ENCODE measurements at regions not wholly inside any gene's neighbourhood (a gene's known extent, or its start where the extent isn't known, plus 50 kb on each side); places are given as distances from the start of the nearest gene placed in this dataset.

DNA sequence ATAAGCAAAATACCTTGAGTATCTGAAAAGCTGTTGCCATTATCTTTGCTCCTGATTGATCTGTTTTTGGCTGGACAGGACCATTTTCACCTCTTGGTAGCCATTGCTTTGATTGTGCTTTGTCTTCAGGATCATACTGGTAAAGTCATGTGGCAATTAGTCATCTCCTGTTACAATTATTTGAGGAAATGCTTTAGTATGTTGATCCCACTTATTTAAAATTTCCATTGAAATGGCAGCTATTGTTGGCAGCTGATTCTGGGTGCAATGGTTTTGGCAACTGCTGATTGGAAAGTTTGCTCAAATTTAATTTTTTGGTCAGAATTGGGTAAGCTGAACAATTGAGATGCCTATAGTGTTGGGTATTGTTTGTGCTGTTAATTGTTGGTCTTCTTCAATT is 238.3 kb upstream of the TLL1 start:
- Histone ChIP-seq H3K4me1 (ENCODE audit: low read depth) (no peaks in the 10 kb centered on the region), H3K4me3 (no peak overlapping the region), H3K9me3 (ENCODE audit: low read depth) (no peaks in the 10 kb centered on the region), H3K36me3 (no peaks in the 10 kb centered on the region), H3K27ac (no peak overlapping the region), H3K27me3 (no peaks in the 10 kb centered on the region)
- TF ChIP-seq, protein P1, sequence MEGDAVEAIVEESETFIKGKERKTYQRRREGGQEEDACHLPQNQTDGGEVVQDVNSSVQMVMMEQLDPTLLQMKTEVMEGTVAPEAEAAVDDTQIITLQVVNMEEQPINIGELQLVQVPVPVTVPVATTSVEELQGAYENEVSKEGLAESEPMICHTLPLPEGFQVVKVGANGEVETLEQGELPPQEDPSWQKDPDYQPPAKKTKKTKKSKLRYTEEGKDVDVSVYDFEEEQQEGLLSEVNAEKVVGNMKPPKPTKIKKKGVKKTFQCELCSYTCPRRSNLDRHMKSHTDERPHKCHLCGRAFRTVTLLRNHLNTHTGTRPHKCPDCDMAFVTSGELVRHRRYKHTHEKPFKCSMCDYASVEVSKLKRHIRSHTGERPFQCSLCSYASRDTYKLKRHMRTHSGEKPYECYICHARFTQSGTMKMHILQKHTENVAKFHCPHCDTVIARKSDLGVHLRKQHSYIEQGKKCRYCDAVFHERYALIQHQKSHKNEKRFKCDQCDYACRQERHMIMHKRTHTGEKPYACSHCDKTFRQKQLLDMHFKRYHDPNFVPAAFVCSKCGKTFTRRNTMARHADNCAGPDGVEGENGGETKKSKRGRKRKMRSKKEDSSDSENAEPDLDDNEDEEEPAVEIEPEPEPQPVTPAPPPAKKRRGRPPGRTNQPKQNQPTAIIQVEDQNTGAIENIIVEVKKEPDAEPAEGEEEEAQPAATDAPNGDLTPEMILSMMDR (IDR thresholded peaks at IDR 0.05; ENCODE audit: low read depth, low read length): no peak
- no peak for DNase-seq (ENCODE audit: low read depth in 1 of 2, low spot score in 1 of 2)

DNA sequence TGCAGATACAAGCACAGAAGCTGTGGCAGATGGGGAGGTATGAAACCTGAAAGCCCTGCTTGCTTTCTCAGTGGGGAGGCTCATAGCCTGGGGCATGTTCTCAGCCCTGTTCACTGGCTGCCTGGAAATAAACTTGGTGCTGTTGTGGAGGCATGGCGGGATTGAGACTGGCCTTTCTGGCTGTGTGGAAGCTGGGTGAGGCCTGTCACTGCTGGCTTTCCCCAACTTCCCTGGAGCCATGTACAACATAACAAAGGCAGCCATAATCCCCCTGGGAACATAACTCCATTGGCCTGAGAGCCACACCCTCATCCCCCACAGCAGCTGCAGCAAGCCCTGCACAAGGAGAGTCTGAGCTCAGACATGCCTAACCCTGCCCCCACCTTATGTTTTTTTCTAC is 237.7 kb upstream of the TLL1 start:
- H3K4me1 ChIP-seq (ENCODE audit: low read depth): no peaks in the 10 kb centered on the region
- no peaks in the 10 kb centered on the region for H3K36me3 ChIP-seq
- no peaks in the 10 kb centered on the region for H3K9me3 ChIP-seq (ENCODE audit: low read depth)
- no peak overlapping the region for H3K4me3 ChIP-seq
- H3K27me3 ChIP-seq: no peaks in the 10 kb centered on the region
- TF ChIP-seq, protein P1 (IDR thresholded peaks at IDR 0.05; ENCODE audit: low read depth, low read length): no peak
- no peak for DNase-seq (ENCODE audit: low read depth in 1 of 2, low spot score in 1 of 2)
- no peak overlapping the region for H3K27ac ChIP-seq

- no peaks in the 10 kb centered on the region for H3K4me1 ChIP-seq (ENCODE audit: low read depth)
- no peaks in the 10 kb centered on the region for H3K36me3 ChIP-seq
- DNase-seq (ENCODE audit: low read depth in 1 of 2, low spot score in 1 of 2): no peak
- no peak overlapping the region for H3K27ac ChIP-seq
- no peaks in the 10 kb centered on the region for H3K9me3 ChIP-seq (ENCODE audit: low read depth)
- H3K4me3 ChIP-seq: no peak overlapping the region
- TF ChIP-seq, protein P1 (IDR thresholded peaks at IDR 0.05; ENCODE audit: low read depth, low read length): no peak
- H3K27me3 ChIP-seq: no peaks in the 10 kb centered on the region
Observed at GRCh38 chr4:165635951-165636350, 237.1 kb upstream of the TLL1 start.

DNA sequence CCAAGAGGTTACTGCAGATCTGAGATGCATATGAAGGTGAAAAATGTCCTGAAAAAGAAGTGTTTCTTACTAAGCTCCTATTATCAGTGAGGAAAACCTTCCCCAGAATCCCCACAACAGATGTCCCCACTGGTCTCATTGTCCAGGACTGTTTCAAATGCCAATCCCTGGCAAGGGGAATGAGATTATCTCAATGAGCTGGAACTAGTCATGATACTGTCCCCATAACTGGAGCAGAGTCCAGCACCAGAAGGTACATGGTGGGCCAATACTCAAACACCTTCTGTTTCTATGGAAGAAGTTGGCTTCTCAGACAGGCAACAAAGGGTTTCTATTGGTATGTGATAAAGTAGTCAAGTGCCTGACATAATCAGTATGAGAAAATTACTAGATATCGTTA is 221.1 kb upstream of the TLL1 start:
- Histone ChIP-seq H3K4me1 (ENCODE audit: low read depth) (no peaks in the 10 kb centered on the region), H3K9me3 (ENCODE audit: low read depth) (no peaks in the 10 kb centered on the region), H3K27ac (no peak overlapping the region), H3K4me3 (no peak overlapping the region), H3K36me3 (no peaks in the 10 kb centered on the region), H3K27me3 (no peaks in the 10 kb centered on the region)
- TF ChIP-seq, protein P1 (IDR thresholded peaks at IDR 0.05; ENCODE audit: low read depth, low read length): no peak
- no peak for DNase-seq (ENCODE audit: low read depth in 1 of 2, low spot score in 1 of 2)

DNA sequence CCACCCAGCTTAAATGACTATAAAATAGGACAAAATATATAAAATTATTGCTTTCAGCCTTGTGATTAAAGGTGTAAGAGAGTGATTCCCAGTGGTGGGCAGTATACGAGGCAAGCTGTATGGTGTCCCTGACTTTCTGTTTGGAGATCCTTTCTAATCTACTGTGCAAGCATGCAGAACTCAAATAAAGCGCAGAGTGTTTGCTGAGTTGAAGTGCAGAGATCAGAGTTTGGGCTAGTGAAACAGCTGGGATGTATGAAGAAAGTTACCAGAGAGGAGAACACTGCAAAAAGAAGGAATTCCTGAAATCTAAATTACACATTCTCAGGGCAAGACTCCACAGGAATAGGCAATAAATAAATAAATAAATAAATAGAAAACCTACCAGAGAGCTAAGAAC is 218.5 kb upstream of the TLL1 start:
- TF ChIP-seq, protein P1 (IDR thresholded peaks at IDR 0.05; ENCODE audit: low read depth, low read length): no peak
- Histone ChIP-seq H3K27ac (no peak overlapping the region), H3K27me3 (no peaks in the 10 kb centered on the region), H3K4me1 (ENCODE audit: low read depth) (no peaks in the 10 kb centered on the region), H3K4me3 (no peak overlapping the region), H3K36me3 (no peaks in the 10 kb centered on the region), H3K9me3 (ENCODE audit: low read depth) (no peaks in the 10 kb centered on the region)
- no peak for DNase-seq (ENCODE audit: low read depth in 1 of 2, low spot score in 1 of 2)

DNA sequence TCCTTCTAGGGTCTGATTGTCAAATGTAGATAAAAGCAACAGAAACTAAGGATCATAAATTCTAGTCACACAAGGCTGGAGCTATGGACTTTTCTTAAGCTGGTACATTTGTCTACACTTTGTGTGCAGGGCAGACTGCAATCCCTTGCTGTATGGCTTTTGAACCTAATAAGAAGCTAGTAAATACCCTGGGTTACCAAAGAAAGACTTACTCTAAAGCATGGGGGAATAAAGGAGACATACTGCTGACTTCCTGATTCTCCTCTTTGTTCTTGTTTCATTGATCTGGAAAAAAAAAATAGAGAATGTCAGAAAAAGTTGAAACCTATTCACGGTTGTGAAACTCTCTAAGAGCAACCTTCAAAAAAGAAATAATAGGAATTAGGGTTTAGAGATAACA is 216.6 kb upstream of the TLL1 start:
- TF ChIP-seq, protein P1 (IDR thresholded peaks at IDR 0.05; ENCODE audit: low read depth, low read length): no peak
- no peak for DNase-seq (ENCODE audit: low read depth in 1 of 2, low spot score in 1 of 2)
- H3K27me3 ChIP-seq: no peaks in the 10 kb centered on the region
- H3K36me3 ChIP-seq: no peaks in the 10 kb centered on the region
- H3K27ac ChIP-seq: no peak overlapping the region
- H3K9me3 ChIP-seq (ENCODE audit: low read depth): no peaks in the 10 kb centered on the region
- H3K4me3 ChIP-seq: no peak overlapping the region
- H3K4me1 ChIP-seq (ENCODE audit: low read depth): no peaks in the 10 kb centered on the region
